DND-41 (cell line): ENCODE measurements at regions not wholly inside any gene's neighbourhood (a gene's known extent, or its start where the extent isn't known, plus 50 kb on each side); places are given as distances from the start of the nearest gene placed in this dataset.

Experiments
- ATAC-seq: fragments of 200-7000 bp; cut with Tn5 transposase; 3 replicates; pipeline ENCODE4 v1.9.1; 2021; ENCODE audit warnings: low read depth; ENCODE audit not compliant: insufficient read depth
- DNase-seq: peaks from one replicate; pipeline ENCODE4 v3.0.0-alpha.2; 2020
- H2AFZ ChIP-seq: 2 replicates; pipeline ENCODE4 v1.6.0; 2012; ENCODE audit warnings: low read depth, low read length
- H3K27ac ChIP-seq: 2 replicates; pipeline ENCODE4 v1.5.1; 2012; ENCODE audit warnings: low read length, inconsistent platforms
- H3K27me3 ChIP-seq: fragments of 200-600 bp; sonication (generic); 2 replicates; pipeline ENCODE4 v1.6.0; 2012; ENCODE audit warnings: low read length, mild to moderate bottlenecking, inconsistent platforms; ENCODE audit not compliant: insufficient read depth, poor library complexity
- H3K36me3 ChIP-seq: 2 replicates; pipeline ENCODE4 v1.5.1; 2012; ENCODE audit warnings: low read length, inconsistent platforms; ENCODE audit not compliant: insufficient read depth
- H3K4me1 ChIP-seq: 2 replicates; pipeline ENCODE4 v1.5.1; 2012; ENCODE audit warnings: mild to moderate bottlenecking, low read length; ENCODE audit not compliant: insufficient read depth
- H3K4me2 ChIP-seq: 2 replicates; pipeline ENCODE4 v1.6.0; 2012; ENCODE audit warnings: mild to moderate bottlenecking, moderate library complexity, low read length, inconsistent platforms; ENCODE audit not compliant: insufficient read depth
- H3K4me3 ChIP-seq, 2 experiments: fragments of 200-600 bp in 1 of 2; shearing (Covaris generic) in 1 of 2; 2 replicates each; pipeline ENCODE4 v1.5.1; 2012 to 2016; ENCODE audit warnings: inconsistent platforms in 2 of 2, low read length in 2 of 2, mild to moderate bottlenecking in 2 of 2, low read depth in 1 of 2, moderate library complexity in 1 of 2
- H3K79me2 ChIP-seq: 2 replicates; pipeline ENCODE4 v1.6.0; 2012; ENCODE audit warnings: low read length, inconsistent platforms; ENCODE audit not compliant: insufficient read depth
- H3K9ac ChIP-seq: 2 replicates; pipeline ENCODE4 v1.6.0; 2012; ENCODE audit warnings: low read depth, mild to moderate bottlenecking, inconsistent platforms, low read length, moderate library complexity
- H3K9me3 ChIP-seq: 2 replicates; pipeline ENCODE4 v1.5.1; 2012; ENCODE audit warnings: low read length, moderate library complexity, mild to moderate bottlenecking, inconsistent platforms; ENCODE audit not compliant: insufficient read depth, severe bottlenecking
- H4K20me1 ChIP-seq: 2 replicates; pipeline ENCODE4 v1.6.0; 2012; ENCODE audit warnings: low read length; ENCODE audit not compliant: insufficient read depth
- CTCF ChIP-seq: IDR thresholded peaks from 2 replicates; pipeline ENCODE4 v1.5.1; 2012; ENCODE audit warnings: borderline replicate concordance, low read length, moderate library complexity, mild to moderate bottlenecking; ENCODE audit not compliant: poor library complexity, severe bottlenecking; ENCODE audit errors: extremely low read depth
- EZH2 ChIP-seq: IDR thresholded peaks from 3 replicates; pipeline ENCODE4 v1.6.1; 2012; ENCODE audit warnings: borderline replicate concordance, low read depth, mild to moderate bottlenecking, moderate library complexity, low read length, inconsistent platforms; ENCODE audit not compliant: severe bottlenecking

DNA sequence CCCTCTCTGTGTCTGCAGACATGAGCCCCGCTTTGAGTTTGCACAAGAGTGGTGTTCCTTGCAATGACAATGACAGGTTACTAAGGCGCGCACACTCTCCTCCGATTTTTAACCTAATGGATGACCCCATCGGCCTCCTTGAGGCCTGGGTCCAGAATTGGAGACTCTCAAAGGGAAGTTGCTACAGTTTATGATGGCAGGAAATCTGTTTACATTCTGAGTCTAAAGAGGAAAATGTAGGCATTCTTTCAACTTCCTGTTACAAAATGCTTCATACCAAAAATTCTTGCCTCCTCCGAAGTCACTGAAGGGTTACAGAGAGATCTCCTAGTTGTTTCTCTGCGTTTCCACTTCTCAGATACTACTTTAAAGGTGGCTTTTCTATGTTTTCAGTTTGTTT, 225.3 kb upstream of the AGAP1 start:
- no peaks in the 10 kb centered on the region for H3K4me1 ChIP-seq
- no peaks in the 10 kb centered on the region for H3K79me2 ChIP-seq
- H3K27me3 ChIP-seq, result peaks cover 27% of the 10 kb centered on the region
- no peak overlapping the region for H3K4me2 ChIP-seq
- H3K9ac ChIP-seq, result no peak overlapping the region
- no peaks in the 10 kb centered on the region for H3K36me3 ChIP-seq
- H3K27ac ChIP-seq, result no peak overlapping the region
- no peak overlapping the region for H2AFZ ChIP-seq
- TF ChIP-seq CTCF (no peak), EZH2 (no peak)
- no peak for ATAC-seq
- no peak for DNase-seq
- H3K4me3 ChIP-seq, result no peak overlapping the region
- no peaks in the 10 kb centered on the region for H3K9me3 ChIP-seq
- 0 out of 2 replicates have a peak, but pooled peaks cover 4% of the 10 kb centered on the region for H4K20me1 ChIP-seq

DNA sequence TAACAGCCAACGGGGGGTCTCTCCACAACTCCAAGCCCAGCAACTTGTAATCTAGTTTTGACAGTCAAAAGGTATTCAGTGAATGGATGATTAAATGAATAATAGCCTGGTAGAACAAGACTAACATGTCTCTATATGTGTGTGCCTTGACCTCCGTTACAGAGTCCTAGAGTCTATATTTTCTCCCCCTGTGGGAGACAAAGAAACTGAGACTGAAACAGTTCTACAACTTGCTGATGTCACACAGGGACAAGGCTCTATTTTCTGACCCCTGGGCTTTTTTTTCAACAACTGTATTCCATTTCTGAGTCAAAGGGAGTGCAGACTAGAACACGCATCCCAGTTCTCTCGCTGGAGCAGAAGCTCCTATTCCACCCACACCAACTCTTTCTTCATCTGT, 223.6 kb upstream of the AGAP1 start:
- ATAC-seq (no peak), DNase-seq (no peak)
- Histone ChIP-seq H3K27me3 (peaks cover 27% of the 10 kb centered on the region), H3K4me1 (no peaks in the 10 kb centered on the region), H3K4me3 (no peak overlapping the region), H3K9ac (no peak overlapping the region), H3K4me2 (no peak overlapping the region), H3K27ac (no peak overlapping the region), H2AFZ (no peak overlapping the region), H3K79me2 (no peaks in the 10 kb centered on the region), H4K20me1 (0 out of 2 replicates have a peak, but pooled peaks cover 4% of the 10 kb centered on the region), H3K9me3 (no peaks in the 10 kb centered on the region), H3K36me3 (no peaks in the 10 kb centered on the region)
- TF ChIP-seq CTCF (no peak), EZH2 (no peak)

- Histone ChIP-seq H3K27me3 (peaks cover 27% of the 10 kb centered on the region), H2AFZ (no peak overlapping the region), H3K79me2 (no peaks in the 10 kb centered on the region), H4K20me1 (0 out of 2 replicates have a peak, but pooled peaks cover 3% of the 10 kb centered on the region), H3K9me3 (no peaks in the 10 kb centered on the region), H3K36me3 (no peaks in the 10 kb centered on the region), H3K4me3 (no peak overlapping the region), H3K4me2 (no peak overlapping the region), H3K27ac (no peak overlapping the region), H3K4me1 (no peaks in the 10 kb centered on the region), H3K9ac (no peak overlapping the region)
- DNase-seq (peak; percentile 33), ATAC-seq (peak; percentile 68)
- peak; percentile 46 for TF ChIP-seq EZH2
- no peak for TF ChIP-seq CTCF
These were observed 222.9 kb upstream of the AGAP1 start for GRCh38 chr2:235270956-235271355.

GRCh38 chr2:235271936-235272335, 221.9 kb upstream of the AGAP1 start:
- H3K4me1 ChIP-seq, result no peaks in the 10 kb centered on the region
- no peak overlapping the region for H3K9ac ChIP-seq
- no peaks in the 10 kb centered on the region for H3K36me3 ChIP-seq
- H3K27me3 ChIP-seq, result peaks cover 27% of the 10 kb centered on the region
- TF ChIP-seq CTCF (no peak), EZH2 (no peak)
- H2AFZ ChIP-seq, result no peak overlapping the region
- DNase-seq (no peak), ATAC-seq (no peak)
- H3K79me2 ChIP-seq, result no peaks in the 10 kb centered on the region
- H3K9me3 ChIP-seq, result no peaks in the 10 kb centered on the region
- H3K27ac ChIP-seq, result no peak overlapping the region
- H4K20me1 ChIP-seq, result no peaks in the 10 kb centered on the region
- H3K4me2 ChIP-seq, result no peak overlapping the region
- no peak overlapping the region for H3K4me3 ChIP-seq
